GM12878 (cell line): ENCODE measurements at regions not wholly inside any gene's neighbourhood (a gene's known extent, or its start where the extent isn't known, plus 50 kb on each side); places are given as distances from the start of the nearest gene placed in this dataset.

Source experiments
- ATAC-seq: fragments of 200-7000 bp; cut with Tn5 transposase; 3 replicates; pipeline ENCODE4 v1.9.1; 2020; ENCODE audit warnings: mild to moderate bottlenecking, moderate library complexity
- BruUV-seq: library from RNA; stranded (reverse); fragments of 400-500 nt; replicated peaks from 2 replicates; lab custom pipeline; 2021; lab: Mats Ljungman, UMichigan
- CTCF ChIA-PET: fragments of 300-600 bp; sonication (Branson Sonifier 250); formaldehyde crosslinking; extraction: SDS; loops from one replicate; lab custom pipeline; 2021; ENCODE audit warnings: inconsistent platforms; lab: Yijun Ruan, JAX
- POLR2A ChIA-PET: fragments of 350-600 bp; formaldehyde crosslinking; extraction: SDS; loops from one replicate; lab custom pipeline; 2021; ENCODE audit warnings: inconsistent platforms; lab: Charles Lee
- RAD21 ChIA-PET: fragments of 300-600 bp; sonication (Branson Sonifier 250); formaldehyde crosslinking; loops from one replicate; lab custom pipeline; 2023; ENCODE audit warnings: antibody characterized with exemption; ENCODE audit not compliant: unreplicated experiment; lab: Charles Lee
- SMC1A ChIA-PET: fragments of 300-600 bp; sonication (Branson Sonifier 250); formaldehyde crosslinking; loops from one replicate; lab custom pipeline; 2023; ENCODE audit not compliant: unreplicated experiment, uncharacterized antibody; lab: Charles Lee
- DNase-seq: peaks from one replicate; pipeline ENCODE4 v3.0.0-alpha.2; 2011; ENCODE audit warnings: low read depth, low spot score
- FAIRE-seq: peaks from 3 replicates; lab custom pipeline; 2011; peaks lifted over from hg19 to GRCh38; lab: Jason Lieb, UNC
- H2AFZ ChIP-seq: 2 replicates; pipeline ENCODE4 v1.6.0; 2011; ENCODE audit warnings: low read depth, low read length, control low read depth; ENCODE audit not compliant: control insufficient read depth
- H3K27ac ChIP-seq: 2 replicates; pipeline ENCODE4 v1.5.1; 2011; ENCODE audit warnings: control low read depth; ENCODE audit not compliant: control insufficient read depth, insufficient read depth
- H3K27me3 ChIP-seq, 2 experiments: replicated peaks in 1 of 2; 2 replicates each; pipeline versions ENCODE4 v1.6.0 to v1.6.1; 2011; ENCODE audit warnings: low read length in 1 of 2; ENCODE audit not compliant: control insufficient read depth in 2 of 2, insufficient read depth in 2 of 2
- H3K36me3 ChIP-seq, 2 experiments: 2 replicates each; pipeline ENCODE4 v1.5.1; 2011; ENCODE audit warnings: low read length in 1 of 2; ENCODE audit not compliant: control insufficient read depth in 2 of 2, insufficient read depth in 2 of 2
- H3K4me1 ChIP-seq: 2 replicates; pipeline ENCODE4 v1.6.1; 2011; ENCODE audit warnings: mild to moderate bottlenecking, low read length, moderate library complexity, mixed read lengths; ENCODE audit not compliant: control insufficient read depth, insufficient read depth
- H3K4me2 ChIP-seq: 2 replicates; pipeline ENCODE4 v1.6.0; 2011; ENCODE audit warnings: control low read depth; ENCODE audit not compliant: control insufficient read depth, insufficient read depth
- H3K4me3 ChIP-seq: fragments of 200-600 bp; sonication (generic); 2 replicates; pipeline ENCODE4 v1.5.1; 2016
- H3K79me2 ChIP-seq: 2 replicates; pipeline ENCODE4 v1.6.0; 2011; ENCODE audit warnings: low read length; ENCODE audit not compliant: control insufficient read depth, insufficient read depth
- H3K9ac ChIP-seq: 2 replicates; pipeline ENCODE4 v1.8.0; 2011; ENCODE audit warnings: low read length, control low read depth, mixed read lengths; ENCODE audit not compliant: control insufficient read depth, insufficient read depth
- H3K9me3 ChIP-seq: replicated peaks from 3 replicates; pipeline ENCODE4 v1.5.1; 2011; ENCODE audit warnings: mild to moderate bottlenecking, low read length; ENCODE audit not compliant: control insufficient read depth, insufficient read depth
- H4K20me1 ChIP-seq: 2 replicates; pipeline ENCODE4 v1.6.0; 2011; ENCODE audit not compliant: control insufficient read depth, insufficient read depth
- ASH2L ChIP-seq: fragments of 300-600, 200-600 bp; sonication (generic); IDR thresholded peaks from 2 replicates; pipeline ENCODE4 v1.6.1; 2017; ENCODE audit warnings: low read depth, mild to moderate bottlenecking, borderline replicate concordance
- BCL3 ChIP-seq: IDR thresholded peaks from 2 replicates; pipeline ENCODE4 v1.6.1; 2011; ENCODE audit warnings: borderline replicate concordance, low read depth, mild to moderate bottlenecking, moderate library complexity, low read length; ENCODE audit not compliant: insufficient read depth, poor library complexity, severe bottlenecking
- CBX5 ChIP-seq: sonication (generic); IDR thresholded peaks from 2 replicates; pipeline ENCODE4 v1.6.1; 2016; ENCODE audit warnings: low read depth, moderate library complexity, mild to moderate bottlenecking, inconsistent platforms
- DPF2 ChIP-seq: fragments of 450-650 bp; IDR thresholded peaks from 2 replicates; pipeline ENCODE4 v1.6.1; 2017; ENCODE audit warnings: mild to moderate bottlenecking
- HDGF ChIP-seq: fragments of 450-650 bp; IDR thresholded peaks from 2 replicates; pipeline ENCODE4 v1.6.1; 2016; ENCODE audit warnings: antibody characterized with exemption
- JUND ChIP-seq: IDR thresholded peaks from 2 replicates; pipeline ENCODE4 v1.6.1; 2012; ENCODE audit warnings: low read depth, mild to moderate bottlenecking, low read length, improper control_type of control experiment, moderate library complexity
- LARP7 ChIP-seq: fragments of 450-650 bp; IDR thresholded peaks from 2 replicates; pipeline ENCODE4 v1.6.1; 2017; ENCODE audit warnings: mild to moderate bottlenecking
- MEF2B ChIP-seq: fragments of 450-650 bp; IDR thresholded peaks from 2 replicates; pipeline ENCODE4 v1.6.1; 2018; ENCODE audit warnings: mild to moderate bottlenecking, moderate library complexity; ENCODE audit not compliant: partially characterized antibody, poor library complexity, severe bottlenecking
- NFYB ChIP-seq: IDR thresholded peaks from 2 replicates; pipeline ENCODE4 v1.6.1; 2011; ENCODE audit warnings: low read depth, mild to moderate bottlenecking, low read length, improper control_type of control experiment, moderate library complexity; ENCODE audit not compliant: insufficient read depth
- PAX8 ChIP-seq: fragments of 450-650 bp; IDR thresholded peaks from 2 replicates; pipeline ENCODE4 v1.6.1; 2017; ENCODE audit warnings: mild to moderate bottlenecking, moderate library complexity
- POU2F2 ChIP-seq: IDR thresholded peaks from 3 replicates; pipeline ENCODE4 v1.6.1; 2011; ENCODE audit warnings: low read depth, mild to moderate bottlenecking, low read length, borderline replicate concordance
- SREBF1 ChIP-seq: IDR thresholded peaks from 2 replicates; pipeline ENCODE4 v1.6.1; 2012; ENCODE audit warnings: mild to moderate bottlenecking, low read length
- STAT1 ChIP-seq: fragments of 450-650 bp; conservative IDR thresholded peaks from 2 replicates; pipeline ENCODE4 v1.6.1; 2014; ENCODE audit warnings: antibody characterized with exemption, mild to moderate bottlenecking
- STAT3 ChIP-seq: IDR thresholded peaks from 2 replicates; pipeline ENCODE4 v1.6.1; 2011; ENCODE audit warnings: low read depth, low read length, improper control_type of control experiment
- TAF1 ChIP-seq: IDR thresholded peaks from 2 replicates; pipeline ENCODE4 v1.6.1; 2011; ENCODE audit warnings: mild to moderate bottlenecking, low read depth, low read length, borderline replicate concordance
- USF2 ChIP-seq: IDR thresholded peaks from 2 replicates; pipeline ENCODE4 v1.6.1; 2011; ENCODE audit warnings: low read depth, low read length, improper control_type of control experiment, borderline replicate concordance
- WRNIP1 ChIP-seq: IDR thresholded peaks from 2 replicates; pipeline ENCODE4 v1.6.1; 2011; ENCODE audit warnings: low read depth, low read length, improper control_type of control experiment, borderline replicate concordance
- YY1 ChIP-seq: IDR thresholded peaks from 2 replicates; pipeline ENCODE4 v1.6.1; 2011; ENCODE audit warnings: low read depth, mild to moderate bottlenecking, low read length
- ZSCAN29 ChIP-seq: fragments of 450-650 bp; IDR thresholded peaks from 2 replicates; pipeline ENCODE4 v1.6.1; 2017; ENCODE audit warnings: mild to moderate bottlenecking, moderate library complexity
- WGBS: methylation state at CpG from one replicate; pipeline ENCODE4 v1.1.6; 2016; ENCODE audit warnings: low lambda C conversion rate; ENCODE audit not compliant: insufficient replicate concordance, insufficient coverage; ENCODE audit errors: missing lambda C conversion rate; 5-methylcytosine and 5-hydroxymethylcytosine counted together
- in situ Hi-C: fragments of 300-500 bp; cut with MboI; formaldehyde crosslinking; loops from 9 replicates; pipeline ENCODE4 v1.14.3; 2018; ENCODE audit warnings: mixed read lengths
- intact Hi-C: fragments of 100-400 bp; cut with micrococcal nuclease; formaldehyde crosslinking; loops from one replicate; pipeline ENCODE4 v1.14.2; 2022; ENCODE audit not compliant: unreplicated experiment
- TF ChIP-seq, protein P1 (sequence below): fragments of 450-650 bp; IDR thresholded peaks from 2 replicates; pipeline ENCODE4 v1.6.1; 2017; ENCODE audit warnings: mild to moderate bottlenecking, moderate library complexity

- BruUV-seq = no TSS peak
- H3K79me2 ChIP-seq = no peaks in the 10 kb centered on the region
- CTCF ChIA-PET = interaction anchor here (1.6 kb wide), 1 partner anchor 8 kb away, joined by 3 read pairs; no protein-coding TSS in a partner anchor
- H3K4me2 ChIP-seq = no peak overlapping the region
- no peak for ATAC-seq
- no peak overlapping the region for H3K4me3 ChIP-seq
- TF ChIP-seq DPF2 = no peak
- no peak for TF ChIP-seq JUND
- no peak for TF ChIP-seq SREBF1
- no peak for TF ChIP-seq ZSCAN29
- TF ChIP-seq BCL3 = no peak
- TF ChIP-seq YY1 = no peak
- no peak for TF ChIP-seq STAT3
- TF ChIP-seq TAF1 = no peak
- TF ChIP-seq HDGF = no peak
- TF ChIP-seq PAX8 = no peak
- TF ChIP-seq, protein P1, sequence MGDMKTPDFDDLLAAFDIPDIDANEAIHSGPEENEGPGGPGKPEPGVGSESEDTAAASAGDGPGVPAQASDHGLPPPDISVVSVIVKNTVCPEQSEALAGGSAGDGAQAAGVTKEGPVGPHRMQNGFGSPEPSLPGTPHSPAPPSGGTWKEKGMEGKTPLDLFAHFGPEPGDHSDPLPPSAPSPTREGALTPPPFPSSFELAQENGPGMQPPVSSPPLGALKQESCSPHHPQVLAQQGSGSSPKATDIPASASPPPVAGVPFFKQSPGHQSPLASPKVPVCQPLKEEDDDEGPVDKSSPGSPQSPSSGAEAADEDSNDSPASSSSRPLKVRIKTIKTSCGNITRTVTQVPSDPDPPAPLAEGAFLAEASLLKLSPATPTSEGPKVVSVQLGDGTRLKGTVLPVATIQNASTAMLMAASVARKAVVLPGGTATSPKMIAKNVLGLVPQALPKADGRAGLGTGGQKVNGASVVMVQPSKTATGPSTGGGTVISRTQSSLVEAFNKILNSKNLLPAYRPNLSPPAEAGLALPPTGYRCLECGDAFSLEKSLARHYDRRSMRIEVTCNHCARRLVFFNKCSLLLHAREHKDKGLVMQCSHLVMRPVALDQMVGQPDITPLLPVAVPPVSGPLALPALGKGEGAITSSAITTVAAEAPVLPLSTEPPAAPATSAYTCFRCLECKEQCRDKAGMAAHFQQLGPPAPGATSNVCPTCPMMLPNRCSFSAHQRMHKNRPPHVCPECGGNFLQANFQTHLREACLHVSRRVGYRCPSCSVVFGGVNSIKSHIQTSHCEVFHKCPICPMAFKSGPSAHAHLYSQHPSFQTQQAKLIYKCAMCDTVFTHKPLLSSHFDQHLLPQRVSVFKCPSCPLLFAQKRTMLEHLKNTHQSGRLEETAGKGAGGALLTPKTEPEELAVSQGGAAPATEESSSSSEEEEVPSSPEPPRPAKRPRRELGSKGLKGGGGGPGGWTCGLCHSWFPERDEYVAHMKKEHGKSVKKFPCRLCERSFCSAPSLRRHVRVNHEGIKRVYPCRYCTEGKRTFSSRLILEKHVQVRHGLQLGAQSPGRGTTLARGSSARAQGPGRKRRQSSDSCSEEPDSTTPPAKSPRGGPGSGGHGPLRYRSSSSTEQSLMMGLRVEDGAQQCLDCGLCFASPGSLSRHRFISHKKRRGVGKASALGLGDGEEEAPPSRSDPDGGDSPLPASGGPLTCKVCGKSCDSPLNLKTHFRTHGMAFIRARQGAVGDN = no peak
- TF ChIP-seq CBX5 = no peak
- no peak for TF ChIP-seq ASH2L
- no peak for TF ChIP-seq WRNIP1
- no peak for TF ChIP-seq MEF2B
- TF ChIP-seq STAT1 = no peak
- TF ChIP-seq NFYB = no peak
- TF ChIP-seq USF2 = no peak
- TF ChIP-seq LARP7 = no peak
- TF ChIP-seq POU2F2 = no peak
- TF ChIP-seq, all 136 proteins: peak for 0
- DNase-seq (no peak), FAIRE-seq (no peak)
- POLR2A ChIA-PET = no interaction called here
- H3K27me3 ChIP-seq = no peaks in the 10 kb centered on the region; a peak in 1 of 4 replicates
- WGBS = 47% methylated on average over 9 of the region's 9 CpGs
- no peaks in the 10 kb centered on the region for H3K36me3 ChIP-seq
- H3K9ac ChIP-seq = no peak overlapping the region
- H2AFZ ChIP-seq = no peak overlapping the region
- no peaks in the 10 kb centered on the region for H4K20me1 ChIP-seq
- in situ Hi-C loops (no loop called here), intact Hi-C loops (no loop called here)
- no peaks in the 10 kb centered on the region; the same call in 2 of the 3 replicates for H3K9me3 ChIP-seq
- H3K27ac ChIP-seq = no peak overlapping the region
- H3K4me1 ChIP-seq = no peaks in the 10 kb centered on the region
- SMC1A ChIA-PET = interaction anchor here (0.8 kb wide), 1 partner anchor 154 kb away, joined by 3 read pairs; no protein-coding TSS in a partner anchor
- RAD21 ChIA-PET = no interaction called here
These were observed 249.2 kb upstream of the ZNF32 start for GRCh38 chr10:43897765-43898419.
